ENCODE measurements at regions not wholly inside any gene's neighbourhood (a gene's known extent, or its start where the extent isn't known, plus 50 kb on each side); places are given as distances from the start of the nearest gene placed in this dataset.
"Not testable (repeated sequence)": the region's sequence is repeated elsewhere in the genome, so short reads cannot be mapped to it uniquely, and the experiment has no call there.

- no peak for DNase-seq
Observed at GRCh38 chr13:50609011-50609410, 234.5 kb downstream of the DLEU7 start.

DNA sequence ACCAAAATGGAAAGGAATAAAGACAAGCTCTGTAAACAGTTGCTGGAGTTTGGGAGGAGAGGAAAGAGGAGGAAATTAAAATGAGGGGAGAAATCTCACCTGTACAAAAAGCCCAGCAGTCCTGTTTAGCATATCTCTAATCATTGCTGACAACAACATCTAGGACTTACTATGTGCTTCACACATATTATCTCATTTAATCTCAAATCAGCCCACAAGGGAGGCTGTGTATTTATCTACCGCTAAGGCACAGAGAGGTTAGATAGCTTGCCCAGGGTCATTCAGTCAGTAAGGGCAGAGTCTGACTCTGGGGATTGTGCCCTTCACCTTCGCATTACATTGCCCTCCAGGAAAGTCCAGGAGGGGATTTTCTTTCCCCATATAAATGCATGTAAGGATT is 233.3 kb downstream of the DLEU7 start:
- DNase-seq = no peak

- no peak for DNase-seq
Observed at GRCh38 chr13:50611117-50611781, 232.2 kb downstream of the DLEU7 start.

GRCh38 chr13:50612717-50613116 is 230.8 kb downstream of the DLEU7 start:
- DNase-seq = no peak

- DNase-seq = peak; percentile 49
Observed at GRCh38 chr13:50613356-50613831, 230.1 kb downstream of the DLEU7 start.

DNA sequence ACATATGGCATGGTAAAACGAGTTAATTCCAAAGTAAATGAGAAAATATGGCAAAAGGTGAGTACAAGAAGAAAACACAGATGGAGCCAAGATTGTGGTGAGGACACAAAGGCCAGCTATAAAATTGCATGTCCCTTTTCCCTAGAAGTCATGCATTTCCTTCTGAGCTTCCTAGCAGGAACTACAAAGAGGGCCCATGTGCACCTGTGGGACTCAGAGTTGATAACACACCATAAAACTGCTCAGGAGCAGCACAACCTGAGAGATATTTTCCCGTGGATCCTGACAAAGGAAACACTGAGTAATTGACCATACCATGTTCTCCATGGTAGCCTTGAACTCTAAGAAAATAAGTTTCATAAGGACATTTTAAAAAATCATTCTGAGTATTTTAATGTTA is 228.3 kb downstream of the DLEU7 start:
- DNase-seq = no peak

DNA sequence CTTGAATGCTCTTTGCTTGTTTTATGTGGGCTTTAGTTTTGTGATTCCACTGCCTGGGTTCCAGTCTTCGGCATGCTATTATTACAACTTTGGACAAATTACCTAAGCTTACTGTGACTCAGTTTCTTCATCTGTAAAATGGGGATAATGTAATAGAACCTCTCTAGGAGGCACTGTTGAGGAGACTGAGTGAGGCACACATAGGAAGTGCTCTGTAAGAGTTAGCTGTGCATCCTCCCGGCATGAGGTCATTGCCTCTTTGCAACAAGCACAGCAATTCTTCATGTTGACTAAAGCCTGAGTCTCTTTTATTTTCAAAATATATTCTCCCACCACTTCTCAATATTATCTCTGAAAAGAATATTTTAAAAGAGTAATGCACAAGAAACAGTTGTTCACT is 227.4 kb downstream of the DLEU7 start:
- peak; percentile 67 for DNase-seq

GRCh38 chr13:50617134-50617721 is 226.3 kb downstream of the DLEU7 start:
- peak; percentile 88 for DNase-seq

GRCh38 chr13:50618206-50618605 is 225.3 kb downstream of the DLEU7 start:
- no peak for DNase-seq

GRCh38 chr13:50626101-50626547 is 217.4 kb downstream of the DLEU7 start:
- DNase-seq = peak; percentile 92

DNA sequence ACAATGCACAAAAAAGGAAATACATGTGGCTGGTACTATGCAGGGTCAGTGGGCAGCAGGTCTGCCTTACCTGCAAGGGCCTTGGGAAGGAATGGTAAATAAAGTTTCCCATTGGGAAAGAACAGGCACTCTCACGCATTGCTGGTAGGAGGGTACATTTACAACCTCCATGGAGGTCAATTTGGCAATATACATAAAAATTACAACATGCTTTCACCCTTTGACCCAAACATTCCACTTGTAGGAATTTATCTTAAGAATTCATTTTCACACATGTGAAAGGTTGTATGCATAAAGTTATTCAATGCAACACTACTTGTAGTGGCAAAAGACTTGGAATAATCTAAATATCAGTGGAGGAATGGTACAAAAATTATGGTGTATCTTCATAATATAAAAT is 216.4 kb downstream of the DLEU7 start:
- DNase-seq = no peak

DNA sequence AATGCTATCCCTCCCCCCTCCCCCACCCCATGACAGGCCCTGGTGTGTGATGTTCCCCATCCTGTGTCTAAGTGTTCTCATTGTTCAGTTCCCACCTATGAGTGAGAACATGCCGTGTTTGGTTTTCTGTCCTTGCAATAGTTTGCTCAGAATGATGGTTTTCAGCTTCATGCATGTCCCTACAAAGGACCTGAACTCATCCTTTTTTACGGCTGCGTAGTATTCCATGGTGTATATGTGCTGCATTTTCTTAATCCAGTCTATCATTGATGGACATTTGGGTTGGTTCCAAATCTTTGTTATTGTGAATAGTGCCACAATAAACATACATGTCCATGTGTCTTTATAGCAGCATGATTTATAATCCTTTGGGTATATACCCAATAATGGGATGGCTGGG is 215.0 kb downstream of the DLEU7 start:
- not testable (repeated sequence) for DNase-seq

DNA sequence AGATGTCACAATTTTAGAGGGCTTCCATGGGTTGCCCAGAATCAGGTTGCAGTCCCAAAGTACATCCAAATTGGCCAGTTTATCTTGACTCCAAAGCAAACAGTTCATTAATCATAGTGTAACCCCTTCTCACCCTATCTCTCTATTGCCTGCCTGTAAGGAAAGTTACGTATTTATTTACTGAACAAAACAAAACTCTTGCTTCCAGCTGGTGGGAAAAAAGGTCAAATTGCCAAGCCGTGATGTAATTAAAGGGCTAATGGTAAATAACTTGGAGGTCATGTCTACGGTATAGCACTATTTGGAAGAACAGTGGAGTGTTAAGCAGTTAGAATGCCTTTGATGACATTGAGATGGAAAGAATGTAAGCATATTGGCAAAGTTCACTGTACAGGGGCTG is 214.0 kb downstream of the DLEU7 start:
- DNase-seq = no peak

- DNase-seq = no peak
Observed at GRCh38 chr13:50629966-50630365, 213.5 kb downstream of the DLEU7 start.

GRCh38 chr13:50631041-50631440 is 212.5 kb downstream of the DLEU7 start:
- DNase-seq = no peak

DNA sequence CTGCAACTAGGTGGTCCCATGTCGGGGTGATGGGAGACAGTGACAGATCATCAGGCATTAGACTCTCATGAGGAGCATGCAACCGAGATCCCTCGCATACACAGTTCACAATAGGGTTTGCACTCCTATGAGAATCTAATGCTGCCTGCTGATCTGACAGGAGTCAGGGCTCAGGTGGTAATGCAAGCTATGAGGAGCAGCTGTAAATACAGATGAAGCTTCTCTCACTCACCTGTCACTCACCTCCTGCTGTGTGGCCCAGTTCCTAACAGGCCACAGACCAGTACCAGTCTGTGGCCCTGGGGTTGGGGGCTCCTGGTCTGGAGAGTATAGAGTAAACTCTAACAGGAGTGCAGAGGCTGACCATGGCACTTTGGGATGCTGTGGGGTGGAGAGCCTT is 209.2 kb downstream of the DLEU7 start:
- DNase-seq = no peak

DNA sequence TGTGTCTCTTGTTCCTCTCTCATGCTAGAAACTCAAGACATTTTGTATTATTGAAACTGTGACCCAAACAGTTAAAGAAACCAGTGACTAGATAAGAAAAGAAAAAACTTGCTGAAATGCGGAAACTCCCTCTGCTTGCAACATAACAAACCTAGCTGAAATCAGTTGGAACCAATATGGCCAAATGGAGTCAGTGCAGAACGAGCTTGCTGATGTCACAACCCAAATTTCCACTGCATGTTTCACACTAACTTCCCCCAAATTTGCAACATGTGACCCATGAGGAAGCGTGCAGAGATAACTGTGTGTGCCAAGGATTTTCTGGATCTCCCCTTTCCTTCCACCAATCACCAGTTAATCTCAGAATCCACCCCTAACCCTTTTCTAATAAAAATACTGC is 208.0 kb downstream of the DLEU7 start:
- DNase-seq = no peak

- no peak for DNase-seq
Observed at GRCh38 chr13:50636007-50636704, 207.3 kb downstream of the DLEU7 start.

DNA sequence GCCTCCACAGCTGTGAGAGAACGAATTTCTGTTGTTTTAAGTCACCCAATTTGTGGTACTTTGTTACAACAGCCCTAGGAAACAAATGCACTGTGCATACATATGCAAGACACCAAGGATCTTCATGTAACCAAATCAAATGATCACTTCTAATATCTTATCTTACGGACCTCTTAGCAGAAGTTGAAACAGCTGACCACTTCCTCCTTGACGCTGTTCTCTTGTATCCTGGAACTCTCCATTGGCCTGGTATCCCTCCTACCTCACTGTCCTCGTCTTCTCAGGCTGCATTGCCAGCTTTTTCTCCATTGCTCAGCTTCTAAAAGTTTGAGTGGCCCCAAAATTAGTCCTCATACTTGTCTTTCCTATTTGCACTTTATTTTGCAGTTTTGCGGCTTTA is 200.4 kb downstream of the DLEU7 start:
- DNase-seq = no peak

DNA sequence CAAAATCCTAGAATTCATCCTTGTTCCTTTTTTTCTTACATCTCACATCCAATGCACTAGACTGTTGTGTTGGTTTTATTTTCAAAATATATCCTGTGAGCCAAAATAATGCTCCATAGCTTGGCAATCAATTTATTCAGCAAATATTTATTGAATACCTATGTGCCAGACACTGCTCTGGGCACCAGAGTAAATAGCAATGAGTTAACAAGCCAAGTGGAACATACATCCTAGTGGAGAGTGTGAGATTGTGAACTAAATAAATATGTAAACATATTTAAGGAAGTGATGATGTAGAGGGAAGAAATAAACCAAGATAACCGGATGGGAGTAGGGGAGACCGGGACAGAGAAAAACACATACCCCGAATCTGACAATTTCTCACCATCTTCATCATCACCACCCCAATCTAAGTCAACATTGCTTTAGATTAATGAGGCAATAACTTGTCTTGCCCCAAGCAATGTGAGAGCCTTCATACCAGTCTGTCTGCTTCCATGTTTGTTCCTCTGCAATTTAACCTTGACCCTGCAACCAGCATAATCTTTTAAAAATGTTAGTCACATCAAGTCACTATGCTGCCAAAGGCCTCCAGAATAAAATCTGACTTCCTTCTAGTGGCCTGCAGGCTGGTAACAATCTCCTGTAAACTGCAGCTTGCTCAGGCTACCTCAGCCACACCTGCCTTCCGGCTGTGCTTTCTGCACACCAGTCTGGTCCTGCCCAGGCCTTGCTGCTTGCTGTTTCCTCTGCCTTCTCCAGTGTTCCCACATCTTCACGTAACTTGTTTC is 199.2 kb downstream of the DLEU7 start:
- no peak for DNase-seq

GRCh38 chr13:50645092-50645491 is 198.4 kb downstream of the DLEU7 start:
- peak; percentile 85 for DNase-seq

- peak; percentile 81 for DNase-seq
Observed at GRCh38 chr13:50646070-50646469, 197.4 kb downstream of the DLEU7 start.

GRCh38 chr13:50649211-50649610 is 194.3 kb downstream of the DLEU7 start:
- no peak for DNase-seq
